ENCODE measurements at regions not wholly inside any gene's neighbourhood (a gene's known extent, or its start where the extent isn't known, plus 50 kb on each side); places are given as distances from the start of the nearest gene placed in this dataset.

GRCh38 chr3:168218600-168218999 lies 122.9 kb upstream of the GOLIM4 start:
- intact Hi-C loops (cut with DNase I): no loop called here
- DNase-seq (no peak), ATAC-seq (ENCODE audit: poor library complexity) (no peak)

GRCh38 chr3:168216851-168217250 lies 121.1 kb upstream of the GOLIM4 start:
- intact Hi-C loops (cut with DNase I): no loop called here
- no peak for DNase-seq
- no peak for ATAC-seq (ENCODE audit: poor library complexity)

GRCh38 chr3:168213920-168214319 lies 118.2 kb upstream of the GOLIM4 start:
- DNase-seq (no peak), ATAC-seq (ENCODE audit: poor library complexity) (no peak)
- intact Hi-C loops (cut with DNase I): no loop called here

- ATAC-seq (ENCODE audit: poor library complexity) (peak; percentile 27), DNase-seq (no peak)
- intact Hi-C loops (cut with DNase I): no loop called here
Measured at GRCh38 chr3:168212664-168213285, 117.1 kb upstream of the GOLIM4 start.

GRCh38 chr3:168205451-168205850 lies 109.7 kb upstream of the GOLIM4 start:
- ATAC-seq (ENCODE audit: poor library complexity) (no peak), DNase-seq (no peak)
- intact Hi-C loops (cut with DNase I): no loop called here

GRCh38 chr3:168197162-168197561 lies 101.4 kb upstream of the GOLIM4 start:
- no peak for ATAC-seq (ENCODE audit: poor library complexity)
- intact Hi-C loops (cut with DNase I): no loop called here

GRCh38 chr3:168191856-168192255 lies 96.1 kb upstream of the GOLIM4 start:
- ATAC-seq (ENCODE audit: poor library complexity) (no peak), DNase-seq (no peak)
- intact Hi-C loops (cut with DNase I): no loop called here

More at GRCh38 chr3:168197162-168197561, 101.4 kb upstream of the GOLIM4 start:
- no peak for DNase-seq

GRCh38 chr3:168187233-168187632 lies 91.5 kb upstream of the GOLIM4 start:
- no peak for ATAC-seq (ENCODE audit: poor library complexity)
- DNase-seq: no peak
- intact Hi-C loops (cut with DNase I): no loop called here

- intact Hi-C loops (cut with DNase I): no loop called here
- DNase-seq (no peak), ATAC-seq (ENCODE audit: poor library complexity) (no peak)
Measured at GRCh38 chr3:168186293-168186983, 90.7 kb upstream of the GOLIM4 start.

GRCh38 chr3:168183774-168184173 lies 88.0 kb upstream of the GOLIM4 start:
- DNase-seq (no peak), ATAC-seq (ENCODE audit: poor library complexity) (no peak)
- intact Hi-C loops (cut with DNase I): no loop called here

- ATAC-seq (ENCODE audit: poor library complexity) (no peak), DNase-seq (no peak)
- intact Hi-C loops (cut with DNase I): loop anchor here (10.0 kb wide), 2 partner anchors 74 to 244 kb away; partner anchors contain the start of gene GOLIM4
Measured at GRCh38 chr3:168168743-168169142, 73.0 kb upstream of the GOLIM4 start.

- no peak for DNase-seq
- peak; percentile 90 for ATAC-seq (ENCODE audit: poor library complexity)
- intact Hi-C loops (cut with DNase I): loop anchor here (2.0 to 10.0 kb wide), 3 partner anchors 71 to 241 kb away; partner anchors contain the start of gene GOLIM4
Measured at GRCh38 chr3:168165390-168166269, 69.9 kb upstream of the GOLIM4 start.

GRCh38 chr3:168162172-168162571 lies 66.4 kb upstream of the GOLIM4 start:
- DNase-seq (no peak), ATAC-seq (ENCODE audit: poor library complexity) (no peak)
- intact Hi-C loops (cut with DNase I): loop anchor here (10.0 kb wide), 2 partner anchors 67 to 237 kb away; partner anchors contain the start of gene GOLIM4

- ATAC-seq (ENCODE audit: poor library complexity) (peak; percentile 37), DNase-seq (no peak)
- intact Hi-C loops (cut with DNase I): loop anchor here (10.0 kb wide), 2 partner anchors 67 to 237 kb away; partner anchors contain the start of gene GOLIM4
Measured at GRCh38 chr3:168161696-168162095, 66.0 kb upstream of the GOLIM4 start.

- intact Hi-C loops (cut with DNase I): no loop called here
- ATAC-seq (ENCODE audit: poor library complexity): no peak
- DNase-seq: no peak
Measured at GRCh38 chr3:168157903-168158302, 62.2 kb upstream of the GOLIM4 start.

- intact Hi-C loops (cut with DNase I): no loop called here
- DNase-seq: no peak
- ATAC-seq (ENCODE audit: poor library complexity): no peak
Measured at GRCh38 chr3:168157099-168157700, 61.5 kb upstream of the GOLIM4 start.

GRCh38 chr3:168156479-168156878 lies 60.8 kb upstream of the GOLIM4 start:
- no peak for DNase-seq
- ATAC-seq (ENCODE audit: poor library complexity): peak; percentile 53
- intact Hi-C loops (cut with DNase I): no loop called here

- intact Hi-C loops (cut with DNase I): no loop called here
- ATAC-seq (ENCODE audit: poor library complexity): peak; percentile 46
- no peak for DNase-seq
Measured at GRCh38 chr3:168155303-168155702, 59.6 kb upstream of the GOLIM4 start.

- no peak for ATAC-seq (ENCODE audit: poor library complexity)
- DNase-seq: no peak
- intact Hi-C loops (cut with DNase I): no loop called here
Measured at GRCh38 chr3:168154089-168154488, 58.4 kb upstream of the GOLIM4 start.

All from Right ventricle myocardium superior (tissue), 1 donor.